Choroid plexus epithelial cell (primary cell): ENCODE measurements at regions not wholly inside any gene's neighbourhood (a gene's known extent, or its start where the extent isn't known, plus 50 kb on each side); places are given as distances from the start of the nearest gene placed in this dataset.

Experiments used
- DNase-seq: peaks from one replicate; pipeline ENCODE4 v3.0.0-alpha.2; 2010; ENCODE audit warnings: low read depth
- H3K4me3 ChIP-seq: 2 replicates; pipeline ENCODE4 v1.5.1; 2011; ENCODE audit warnings: low read depth, mild to moderate bottlenecking, control low read depth, low read length, moderate library complexity
- CTCF ChIP-seq: conservative IDR thresholded peaks from 2 replicates; pipeline ENCODE4 v1.5.1; 2011; ENCODE audit warnings: low read depth, mild to moderate bottlenecking, control low read depth, inconsistent platforms, low read length, moderate library complexity

- peak; percentile 99 for TF ChIP-seq CTCF
- DNase-seq, result peak; percentile 70
- H3K4me3 ChIP-seq, result no peak overlapping the region
Measured at GRCh38 chr1:91165033-91165654, 143.3 kb upstream of the ZNF644 start.

GRCh38 chr1:91162613-91163012, 140.8 kb upstream of the ZNF644 start:
- H3K4me3 ChIP-seq, result no peak overlapping the region
- DNase-seq, result no peak
- no peak for TF ChIP-seq CTCF

GRCh38 chr1:91161749-91162148, 139.9 kb upstream of the ZNF644 start:
- no peak for DNase-seq
- H3K4me3 ChIP-seq, result no peak overlapping the region
- TF ChIP-seq CTCF, result no peak

GRCh38 chr1:91161166-91161565, 139.3 kb upstream of the ZNF644 start:
- DNase-seq, result no peak
- TF ChIP-seq CTCF, result no peak
- H3K4me3 ChIP-seq, result no peak overlapping the region

GRCh38 chr1:91160363-91161075, 138.7 kb upstream of the ZNF644 start:
- no peak overlapping the region for H3K4me3 ChIP-seq
- no peak for DNase-seq
- no peak for TF ChIP-seq CTCF

DNA sequence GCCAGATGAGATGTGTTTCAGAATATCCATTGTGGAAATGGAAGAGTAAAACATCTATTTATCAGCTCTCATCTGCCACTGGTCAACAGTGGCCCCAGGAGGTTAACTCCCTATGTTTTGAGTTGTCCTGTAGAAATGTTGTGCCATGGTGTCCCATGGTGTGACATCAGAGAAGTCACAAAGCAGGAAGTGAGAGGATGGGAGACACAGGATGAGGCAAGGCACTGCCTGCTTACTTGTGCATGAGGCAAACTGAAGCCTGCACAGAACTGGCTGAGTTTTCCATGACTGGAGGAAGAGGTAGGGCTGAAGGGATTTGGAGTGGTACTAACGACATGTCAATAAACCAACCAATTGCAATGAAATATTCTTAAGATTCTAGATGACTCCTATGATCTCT, 131.5 kb upstream of the ZNF644 start:
- no peak overlapping the region for H3K4me3 ChIP-seq
- no peak for TF ChIP-seq CTCF
- no peak for DNase-seq

DNA sequence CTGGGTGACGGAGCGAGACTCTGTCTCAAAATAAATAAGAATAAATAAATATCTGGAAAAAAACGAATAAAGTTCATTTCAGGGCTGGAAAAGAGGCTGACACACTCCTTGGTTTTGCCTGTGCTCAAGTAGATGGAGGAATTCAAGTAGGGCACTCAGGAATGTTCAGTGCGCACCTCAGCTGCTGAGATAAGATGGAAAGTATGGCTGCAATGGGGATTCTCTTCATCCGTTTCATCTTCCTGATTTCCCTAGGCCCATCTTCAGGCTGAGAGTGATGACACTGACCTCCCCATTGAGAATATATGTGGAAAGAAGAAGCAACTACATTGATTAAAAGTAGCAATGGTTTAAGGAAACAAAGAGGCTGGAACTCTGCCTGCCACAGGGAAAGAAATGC, 130.5 kb upstream of the ZNF644 start:
- no peak overlapping the region for H3K4me3 ChIP-seq
- no peak for DNase-seq
- TF ChIP-seq CTCF, result no peak
